NCI-H510A treated with DMSO at 0.1 percent for 48 hours (cell line): ENCODE measurements at regions not wholly inside any gene's neighbourhood (a gene's known extent, or its start where the extent isn't known, plus 50 kb on each side); places are given as distances from the start of the nearest gene placed in this dataset.

Experiments used
- DNase-seq: peaks from one replicate; lab custom pipeline; 2025; lab: John Stamatoyannopoulos, UW

- no peak for DNase-seq
These were observed 192.0 kb upstream of the TANK start for GRCh38 chr2:160968183-160968582.

- DNase-seq = peak; percentile 7
These were observed 189.9 kb upstream of the TANK start for GRCh38 chr2:160970052-160970965.

- no peak for DNase-seq
These were observed 186.2 kb upstream of the TANK start for GRCh38 chr2:160973991-160974390.

- DNase-seq = no peak
These were observed 185.4 kb upstream of the TANK start for GRCh38 chr2:160974803-160975202.

- no peak for DNase-seq
These were observed 183.4 kb upstream of the TANK start for GRCh38 chr2:160976797-160977196.

- DNase-seq = no peak
These were observed 182.9 kb upstream of the TANK start for GRCh38 chr2:160977376-160977775.

GRCh38 chr2:160977854-160978253 is 182.4 kb upstream of the TANK start:
- no peak for DNase-seq

GRCh38 chr2:160984426-160985077 is 175.7 kb upstream of the TANK start:
- DNase-seq = no peak

- DNase-seq = no peak
These were observed 170.4 kb upstream of the TANK start for GRCh38 chr2:160989778-160990177.

GRCh38 chr2:160993654-160994061 is 166.6 kb upstream of the TANK start:
- DNase-seq = peak; percentile 53

GRCh38 chr2:160994141-160995002 is 165.9 kb upstream of the TANK start:
- peak; percentile 81 for DNase-seq

GRCh38 chr2:160996584-160996983 is 163.6 kb upstream of the TANK start:
- no peak for DNase-seq

GRCh38 chr2:161004379-161004778 is 155.8 kb upstream of the TANK start:
- no peak for DNase-seq

GRCh38 chr2:161005170-161005569 is 155.1 kb upstream of the TANK start:
- DNase-seq = no peak

- no peak for DNase-seq
These were observed 151.9 kb upstream of the TANK start for GRCh38 chr2:161008311-161008710.

GRCh38 chr2:161010503-161011015 is 149.7 kb upstream of the TANK start:
- no peak for DNase-seq

GRCh38 chr2:161017780-161018470 is 142.3 kb upstream of the TANK start:
- no peak for DNase-seq

- no peak for DNase-seq
These were observed 140.9 kb upstream of the TANK start for GRCh38 chr2:161019311-161019710.

GRCh38 chr2:161020437-161020836 is 139.8 kb upstream of the TANK start:
- DNase-seq = no peak

GRCh38 chr2:161028581-161028980 is 131.6 kb upstream of the TANK start:
- DNase-seq = no peak

- DNase-seq = no peak
These were observed 130.9 kb upstream of the TANK start for GRCh38 chr2:161029321-161029720.
